NCI-H2196 treated with DMSO at 0.1 percent for 48 hours (cell line): ENCODE measurements at regions not wholly inside any gene's neighbourhood (a gene's known extent, or its start where the extent isn't known, plus 50 kb on each side); places are given as distances from the start of the nearest gene placed in this dataset.
"Not testable (repeated sequence)": the region's sequence is repeated elsewhere in the genome, so short reads cannot be mapped to it uniquely, and the experiment has no call there.

Source experiments
- DNase-seq: peaks from one replicate; lab custom pipeline; 2025; ENCODE audit not compliant: unreplicated experiment; lab: John Stamatoyannopoulos, UW

DNA sequence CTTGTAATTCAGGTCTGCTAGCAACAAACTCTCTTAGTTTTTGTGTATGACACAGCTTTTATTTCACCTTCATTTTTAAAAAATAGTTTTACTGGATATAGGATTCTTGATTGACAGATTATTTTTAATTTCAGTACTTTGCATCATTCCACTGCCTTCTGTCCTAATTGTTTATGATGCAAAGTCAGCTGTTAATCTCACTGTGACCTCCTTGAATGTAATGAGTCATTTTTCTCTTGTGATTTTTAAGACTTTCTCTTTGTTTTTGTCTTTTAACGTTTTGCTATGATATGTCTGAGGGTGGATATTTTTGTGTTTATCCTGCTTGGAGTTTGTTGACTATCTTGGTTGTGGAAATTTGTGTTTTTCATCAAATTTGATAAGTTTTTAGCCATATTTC is 126.3 kb upstream of the FBXO33 start:
- DNase-seq: no peak

DNA sequence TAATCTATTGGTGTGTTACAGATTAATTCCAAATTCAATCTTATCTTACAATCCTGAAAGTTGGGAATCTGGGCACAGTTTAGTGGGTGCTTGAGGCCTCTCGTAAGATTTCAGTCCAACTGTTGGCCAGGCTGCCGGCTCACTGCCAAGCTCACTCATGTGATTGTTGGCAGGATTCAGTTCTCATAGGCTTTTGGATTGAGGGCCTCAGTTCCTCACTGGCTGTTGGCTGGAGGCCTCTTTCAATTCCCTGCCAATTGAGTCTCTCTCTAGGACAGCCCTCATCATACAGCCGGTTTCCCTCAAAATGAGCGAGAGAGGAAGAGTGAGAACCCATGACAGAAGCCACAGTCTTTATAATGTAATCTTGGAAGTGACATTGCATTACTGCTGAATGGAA is 123.5 kb upstream of the FBXO33 start:
- DNase-seq: no peak

DNA sequence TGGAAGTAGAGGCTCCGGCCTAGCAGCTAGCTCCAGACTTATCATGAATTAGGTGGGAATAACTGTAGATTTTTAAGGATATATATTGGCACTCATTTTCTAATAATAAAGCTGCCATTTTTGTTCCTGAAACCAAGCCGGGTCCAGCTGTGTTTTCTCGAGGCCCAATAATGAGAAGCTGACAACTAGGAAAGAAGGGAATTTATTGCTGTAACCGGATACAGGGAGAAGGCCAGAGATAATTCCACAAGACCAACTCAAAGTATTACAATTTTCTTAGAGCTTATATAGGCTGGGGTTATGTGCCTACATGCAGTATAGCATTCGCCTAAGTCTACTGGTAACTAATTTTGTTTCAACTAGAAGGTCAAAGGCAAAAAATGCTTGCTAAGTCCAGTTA is 122.3 kb upstream of the FBXO33 start:
- no peak for DNase-seq

DNA sequence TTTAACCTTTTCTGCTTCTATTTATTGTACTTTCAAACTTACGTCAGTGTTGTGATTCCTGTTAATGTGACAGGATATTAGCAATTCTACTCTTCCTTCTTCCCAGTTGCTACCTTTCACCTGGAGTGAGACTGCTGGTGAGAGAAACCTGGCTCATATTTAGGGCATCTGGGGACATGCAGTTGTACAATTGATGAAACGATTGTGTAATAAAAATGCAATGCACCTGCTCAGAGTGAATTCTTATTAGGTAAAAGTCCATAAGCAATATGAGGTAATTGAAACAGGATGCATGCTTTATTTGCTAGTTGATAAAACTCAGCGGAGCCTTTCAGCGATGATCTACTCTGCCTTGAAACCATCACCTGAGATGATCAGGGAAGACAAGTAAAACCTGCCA is 116.1 kb upstream of the FBXO33 start:
- no peak for DNase-seq

DNA sequence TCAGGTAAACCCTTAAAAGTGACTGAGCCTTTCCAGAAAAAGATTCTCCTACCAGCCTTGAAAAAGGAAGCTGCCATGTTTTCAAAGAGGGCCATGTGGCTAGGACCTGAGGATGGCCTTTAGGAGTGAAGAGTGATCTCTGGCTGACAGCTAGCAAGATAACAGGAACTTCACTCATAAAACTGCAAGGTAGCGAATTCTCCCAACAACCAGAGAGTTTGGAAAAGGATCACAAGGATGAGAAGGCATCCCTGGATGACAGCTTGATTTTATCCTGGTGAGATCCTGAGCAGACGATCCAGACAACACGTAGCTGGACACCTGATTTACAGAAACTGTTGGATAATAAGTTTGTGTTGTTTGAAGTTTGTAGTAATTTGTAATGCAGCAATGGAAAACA is 115.6 kb upstream of the FBXO33 start:
- DNase-seq: no peak

DNA sequence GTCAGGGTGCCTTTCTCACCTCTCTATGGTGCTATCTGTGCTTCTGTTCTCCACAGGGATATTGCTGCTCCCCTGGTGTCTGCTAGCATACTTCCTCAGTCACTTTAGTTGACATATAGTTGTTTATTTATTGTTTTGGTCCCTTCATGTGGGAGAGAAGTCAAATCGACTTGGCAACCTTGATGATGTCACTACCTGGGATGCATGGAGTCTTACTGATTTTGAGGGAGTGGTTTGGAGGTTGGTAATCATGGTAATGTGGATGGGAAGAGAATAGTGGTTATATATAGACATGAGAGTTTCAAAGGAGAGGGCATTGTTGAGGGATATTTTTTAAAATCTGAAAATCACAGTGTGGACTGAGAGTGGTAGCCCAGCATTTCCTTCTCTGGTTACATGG is 73.6 kb upstream of the FBXO33 start:
- DNase-seq: no peak

DNA sequence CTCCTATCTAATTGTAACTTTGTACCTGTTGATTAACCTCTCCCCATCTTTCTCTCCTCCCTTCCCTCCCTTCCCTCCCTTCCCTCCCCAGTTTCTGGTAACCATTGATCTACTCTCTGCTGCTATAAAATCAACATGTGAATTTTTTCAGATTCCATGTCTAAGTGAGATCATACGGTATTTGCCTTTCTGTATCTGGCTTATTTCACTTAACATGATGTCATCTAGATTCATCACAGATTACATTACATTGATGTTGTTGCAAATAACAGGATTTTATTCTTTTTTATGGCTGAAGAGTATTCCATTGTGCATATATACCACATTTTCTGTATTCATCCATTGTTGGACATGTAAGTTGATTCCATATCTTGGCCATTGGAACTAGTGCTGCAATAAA is 68.0 kb upstream of the FBXO33 start:
- DNase-seq: no peak

DNA sequence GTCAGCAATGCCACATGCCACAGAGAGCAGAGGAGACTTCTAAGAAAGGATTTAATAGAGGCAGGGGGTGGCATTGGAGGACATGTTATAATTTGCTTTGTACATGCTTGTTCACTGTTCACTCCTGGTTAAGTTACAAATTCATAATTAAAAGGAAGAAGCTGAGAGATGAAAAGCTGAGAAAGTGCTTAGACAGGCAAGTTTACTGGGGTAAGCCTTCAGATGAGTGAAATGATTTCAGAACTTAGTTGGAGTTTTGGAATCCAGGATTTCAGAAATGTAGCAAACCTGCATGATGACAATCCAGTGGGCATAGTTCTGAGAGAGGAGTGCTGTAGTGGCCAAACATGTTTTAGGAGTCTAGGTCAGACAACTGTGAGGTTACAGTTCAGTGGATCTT is 67.3 kb upstream of the FBXO33 start:
- no peak for DNase-seq

DNA sequence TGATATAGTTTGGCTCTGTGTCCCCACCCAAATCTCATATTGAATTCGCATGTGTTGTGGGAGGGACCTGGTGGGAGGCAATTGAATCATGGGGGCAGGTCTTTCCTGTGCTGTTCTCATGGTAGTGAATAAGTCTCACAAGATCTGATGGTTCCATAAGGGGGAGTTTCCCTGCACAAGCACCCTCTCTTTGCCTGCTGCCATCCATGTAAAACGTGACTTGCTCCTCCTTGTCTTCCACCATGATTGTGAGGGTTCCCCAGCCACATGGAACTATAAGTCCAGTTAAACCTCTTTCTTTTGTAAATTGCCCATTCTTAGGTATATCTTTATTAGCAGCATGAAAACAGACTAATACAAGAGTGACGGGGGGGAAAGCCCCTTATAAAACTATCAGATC is 65.4 kb upstream of the FBXO33 start:
- not testable (repeated sequence) for DNase-seq

DNA sequence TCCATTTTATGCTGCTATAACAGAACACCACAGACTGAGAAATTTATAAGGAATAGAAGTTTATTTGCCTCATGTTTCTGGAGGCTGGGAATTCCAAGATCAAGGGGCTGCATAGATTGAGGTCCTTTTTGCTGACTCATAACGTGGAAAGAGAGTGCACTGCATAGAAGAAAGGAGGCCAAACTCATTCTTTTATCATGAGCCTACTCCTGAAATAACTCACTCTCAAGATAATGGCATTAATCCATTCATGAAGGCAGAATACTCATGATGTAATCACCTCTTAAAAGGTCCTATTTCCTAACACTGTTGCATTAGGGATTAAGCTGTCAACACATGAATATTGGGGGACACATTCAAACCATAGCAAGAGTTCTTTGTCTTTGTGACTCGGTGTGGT is 60.0 kb upstream of the FBXO33 start:
- no peak for DNase-seq

DNA sequence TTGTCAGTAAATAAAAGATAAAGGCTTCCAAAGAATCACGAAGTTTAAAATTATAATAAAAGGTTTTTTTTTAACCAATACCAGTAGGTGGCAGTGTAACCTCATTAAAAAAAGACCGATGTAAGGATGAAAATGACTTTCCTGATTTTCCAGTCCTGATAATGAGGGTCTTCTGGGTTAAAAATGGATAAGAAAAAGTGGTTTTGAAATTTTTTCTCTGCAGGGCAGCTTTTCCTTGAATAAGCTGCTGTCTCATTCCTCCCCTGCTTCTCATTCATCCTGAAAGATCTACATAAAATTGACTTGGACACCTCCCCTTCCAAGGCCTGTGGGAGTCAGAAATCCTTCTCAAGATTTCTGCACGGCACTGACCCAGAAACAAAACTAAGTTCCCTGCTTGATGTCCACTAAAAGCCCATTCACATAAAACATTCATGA is 58.9 kb upstream of the FBXO33 start:
- no peak for DNase-seq

DNA sequence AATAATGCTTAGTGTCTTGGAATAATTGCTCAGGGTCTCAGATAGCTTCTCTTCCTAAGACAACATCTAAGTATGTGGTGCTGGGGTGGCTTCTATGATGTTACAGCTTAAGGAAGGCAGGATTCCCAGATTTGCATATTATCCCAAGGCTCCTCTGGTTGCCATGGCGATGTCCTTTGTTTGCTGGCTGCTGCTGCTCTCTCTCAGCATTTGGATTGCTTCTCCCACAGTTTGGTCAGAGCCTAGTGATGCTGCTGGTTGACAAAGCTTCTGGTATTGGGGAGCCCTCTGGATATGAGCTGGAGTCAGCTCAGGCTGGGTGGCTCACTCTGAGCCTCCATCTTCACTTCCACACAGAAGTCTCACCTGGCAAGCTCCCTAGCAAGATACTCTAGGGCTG is 56.4 kb upstream of the FBXO33 start:
- no peak for DNase-seq

DNA sequence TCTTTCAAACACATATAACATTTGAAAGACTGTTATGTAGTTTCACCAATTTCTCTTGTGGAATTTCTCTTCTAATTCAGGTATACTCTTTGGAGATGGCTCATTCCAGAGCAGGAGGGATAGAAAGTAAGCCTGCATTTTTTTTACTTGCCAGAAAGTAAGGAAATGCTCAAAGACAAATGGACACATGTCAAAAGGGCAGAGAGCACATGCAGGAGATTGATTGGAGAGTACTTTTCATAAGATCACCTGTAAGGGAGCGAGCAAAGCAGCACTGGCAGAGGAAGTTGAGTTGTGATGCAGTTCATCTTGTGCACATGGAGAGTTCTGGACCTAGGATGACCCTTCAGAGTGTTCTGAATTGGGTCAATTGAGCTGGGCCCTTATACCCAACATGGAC is 51.4 kb upstream of the FBXO33 start:
- no peak for DNase-seq
